ENCODE measurements at regions not wholly inside any gene's neighbourhood (a gene's known extent, or its start where the extent isn't known, plus 50 kb on each side); places are given as distances from the start of the nearest gene placed in this dataset.
"Not testable (repeated sequence)": the region's sequence is repeated elsewhere in the genome, so short reads cannot be mapped to it uniquely, and the experiment has no call there.

DNA sequence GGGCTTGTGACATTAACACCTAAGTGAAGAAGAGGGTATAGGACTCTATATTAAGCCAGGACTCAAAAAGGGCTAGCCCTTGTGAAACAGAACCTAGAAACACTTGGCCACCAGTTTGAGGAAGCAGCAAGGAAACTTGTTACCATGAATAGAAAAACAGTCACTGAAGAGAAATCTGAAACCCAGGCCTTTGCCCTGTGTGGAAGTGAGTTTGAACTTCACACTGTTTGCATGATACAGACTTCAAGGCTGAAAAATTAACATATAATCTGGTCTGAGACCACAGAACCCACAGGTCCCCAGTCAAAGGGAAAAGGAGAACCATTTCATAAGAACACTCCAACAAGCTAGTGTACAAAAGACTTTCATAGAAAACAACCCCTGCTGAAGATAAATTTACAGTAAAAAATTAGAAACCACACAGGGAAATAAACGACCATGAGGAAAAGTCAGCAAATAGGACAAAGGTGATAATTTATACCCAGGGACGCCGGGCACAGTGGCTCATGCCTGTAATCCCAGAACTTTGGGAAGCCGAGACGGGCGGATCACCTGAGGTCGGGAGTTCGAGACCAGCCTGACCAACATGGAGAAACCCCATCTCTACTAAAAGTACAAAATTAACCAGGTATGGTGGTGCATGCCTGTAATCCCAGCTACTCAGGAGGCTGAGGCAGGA, 76.1 kb downstream of the SKIDA1 start:
- in situ Hi-C loops (cut with MboI; ENCODE audit: low pct_ligation_motif_present in 1 of 4, low pct_unique_long_range_greater_than_20kb in 1 of 4, low sequenced_read_pairs in 3 of 4), result no loop called here

DNA sequence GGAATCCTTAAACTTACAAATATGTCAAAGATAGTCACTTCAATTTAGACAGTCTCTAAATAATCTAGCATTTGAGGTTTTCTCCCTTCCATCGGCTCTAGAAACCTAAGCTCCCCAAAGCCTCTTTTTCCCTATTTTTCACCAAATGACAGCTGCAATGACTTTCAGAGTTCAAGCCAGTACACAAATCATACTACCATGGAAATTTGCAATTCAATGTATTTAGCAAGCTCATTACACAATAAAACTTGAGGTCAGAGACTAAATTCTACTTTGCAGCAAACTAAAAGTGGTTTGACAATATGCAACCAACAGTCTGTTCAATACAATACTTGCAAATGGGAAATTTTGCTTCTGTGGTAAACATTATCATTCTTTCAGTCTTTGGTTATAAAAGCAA, 80.3 kb downstream of the SKIDA1 start:
- no peaks in the 10 kb centered on the region for H3K27me3 ChIP-seq
- no peaks in the 10 kb centered on the region for H3K36me3 ChIP-seq
- WGBS, 2 donors (ENCODE audit: low coverage in 1 of 2), result 84 to 91% methylated on average over 1 of the region's 1 CpG
- in situ Hi-C loops (cut with MboI; ENCODE audit: low pct_ligation_motif_present in 1 of 4, low pct_unique_long_range_greater_than_20kb in 1 of 4, low sequenced_read_pairs in 3 of 4), result no loop called here
- no peak overlapping the region for H3K4me3 ChIP-seq
- no peak overlapping the region for H3K27ac ChIP-seq
- DNase-seq, result no peak
- TF ChIP-seq POLR2AphosphoS5 (IDR thresholded peaks at IDR 0.05) (no peak), EP300 (IDR thresholded peaks at IDR 0.05; ENCODE audit: low read depth) (no peak), POLR2A (IDR thresholded peaks at IDR 0.05) (no peak)
- TF ChIP-seq, protein P1, sequence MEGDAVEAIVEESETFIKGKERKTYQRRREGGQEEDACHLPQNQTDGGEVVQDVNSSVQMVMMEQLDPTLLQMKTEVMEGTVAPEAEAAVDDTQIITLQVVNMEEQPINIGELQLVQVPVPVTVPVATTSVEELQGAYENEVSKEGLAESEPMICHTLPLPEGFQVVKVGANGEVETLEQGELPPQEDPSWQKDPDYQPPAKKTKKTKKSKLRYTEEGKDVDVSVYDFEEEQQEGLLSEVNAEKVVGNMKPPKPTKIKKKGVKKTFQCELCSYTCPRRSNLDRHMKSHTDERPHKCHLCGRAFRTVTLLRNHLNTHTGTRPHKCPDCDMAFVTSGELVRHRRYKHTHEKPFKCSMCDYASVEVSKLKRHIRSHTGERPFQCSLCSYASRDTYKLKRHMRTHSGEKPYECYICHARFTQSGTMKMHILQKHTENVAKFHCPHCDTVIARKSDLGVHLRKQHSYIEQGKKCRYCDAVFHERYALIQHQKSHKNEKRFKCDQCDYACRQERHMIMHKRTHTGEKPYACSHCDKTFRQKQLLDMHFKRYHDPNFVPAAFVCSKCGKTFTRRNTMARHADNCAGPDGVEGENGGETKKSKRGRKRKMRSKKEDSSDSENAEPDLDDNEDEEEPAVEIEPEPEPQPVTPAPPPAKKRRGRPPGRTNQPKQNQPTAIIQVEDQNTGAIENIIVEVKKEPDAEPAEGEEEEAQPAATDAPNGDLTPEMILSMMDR (IDR thresholded peaks at IDR 0.05), result no peak
- H3K4me1 ChIP-seq, result no peaks in the 10 kb centered on the region
- intact Hi-C loops (cut with DNase I; ENCODE audit: low total_unique reads), result no loop called here
- no peaks in the 10 kb centered on the region for H3K9me3 ChIP-seq

More for the DNA sequence above, 76.1 kb downstream of the SKIDA1 start:
- intact Hi-C loops (cut with DNase I; ENCODE audit: low total_unique reads), result no loop called here
- Histone ChIP-seq H3K4me1 (no peaks in the 10 kb centered on the region), H3K9me3 (no peaks in the 10 kb centered on the region), H3K27ac (no peak overlapping the region), H3K27me3 (no peaks in the 10 kb centered on the region), H3K36me3 (no peaks in the 10 kb centered on the region), H3K4me3 (no peak overlapping the region)
- no peak for DNase-seq
- TF ChIP-seq POLR2AphosphoS5 (IDR thresholded peaks at IDR 0.05) (no peak), POLR2A (IDR thresholded peaks at IDR 0.05) (no peak), EP300 (IDR thresholded peaks at IDR 0.05; ENCODE audit: low read depth) (no peak)
- TF ChIP-seq, protein P1 (IDR thresholded peaks at IDR 0.05), result no peak
- 89 to 93% methylated on average over 6 to 8 of the region's 8 CpGs for WGBS, 2 donors (ENCODE audit: low coverage in 1 of 2)

DNA sequence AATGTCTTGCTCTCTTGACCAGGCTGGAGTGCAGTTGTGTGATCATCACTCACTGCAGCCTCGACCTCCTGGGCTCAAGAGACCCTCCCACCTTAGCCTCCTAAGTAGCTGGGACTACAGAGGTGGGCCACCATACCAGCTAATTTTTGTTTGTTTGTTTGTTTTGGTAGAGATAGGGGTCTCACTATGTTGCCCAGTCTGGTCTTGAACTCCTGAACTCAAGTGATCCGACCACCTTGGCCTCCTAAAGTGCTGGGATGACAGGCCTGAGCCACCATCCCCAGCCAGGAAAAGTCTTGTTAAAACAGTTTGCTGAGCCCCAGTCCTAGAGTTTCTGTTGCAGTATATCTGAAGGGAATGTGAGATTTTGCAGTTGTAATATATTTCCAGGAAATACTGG, 83.9 kb downstream of the SKIDA1 start:
- 73 to 80% methylated on average over 1 to 2 of the region's 2 CpGs for WGBS, 2 donors (ENCODE audit: low coverage in 1 of 2)
- H3K36me3 ChIP-seq, result no peaks in the 10 kb centered on the region
- H3K9me3 ChIP-seq, result no peaks in the 10 kb centered on the region
- no peak for TF ChIP-seq POLR2AphosphoS5 (IDR thresholded peaks at IDR 0.05)
- TF ChIP-seq EP300 (IDR thresholded peaks at IDR 0.05; ENCODE audit: low read depth), result no peak
- no peak for TF ChIP-seq POLR2A (IDR thresholded peaks at IDR 0.05)
- TF ChIP-seq, protein P1 (IDR thresholded peaks at IDR 0.05), result no peak
- no peaks in the 10 kb centered on the region for H3K4me1 ChIP-seq
- no peak overlapping the region for H3K27ac ChIP-seq
- H3K4me3 ChIP-seq, result no peak overlapping the region
- in situ Hi-C loops (cut with MboI; ENCODE audit: low pct_ligation_motif_present in 1 of 4, low pct_unique_long_range_greater_than_20kb in 1 of 4, low sequenced_read_pairs in 3 of 4) (no loop called here), intact Hi-C loops (cut with DNase I; ENCODE audit: low total_unique reads) (no loop called here)
- DNase-seq, result no peak
- no peaks in the 10 kb centered on the region for H3K27me3 ChIP-seq

DNA sequence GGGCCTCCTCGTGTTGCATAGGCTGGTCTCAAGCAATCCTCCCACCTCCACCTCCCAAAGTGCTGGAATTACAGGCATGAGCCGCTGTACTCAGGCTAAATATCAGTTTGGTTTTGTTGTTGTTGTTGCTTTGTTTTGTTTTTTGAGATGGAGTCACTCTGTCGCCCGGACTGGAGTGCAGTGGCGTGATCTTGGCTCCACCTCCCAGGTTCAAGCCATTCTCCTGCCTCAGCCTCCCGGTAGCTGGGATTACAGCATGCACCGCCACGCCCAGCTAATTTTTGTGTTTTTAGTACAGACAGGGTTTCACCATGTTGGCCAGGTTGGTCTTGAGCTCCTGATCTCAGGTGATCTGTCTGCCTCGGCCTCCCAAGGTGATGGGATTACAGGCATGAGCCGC, 86.6 kb downstream of the SKIDA1 start:
- intact Hi-C loops (cut with DNase I; ENCODE audit: low total_unique reads); H3K4me1 ChIP-seq; in situ Hi-C loops (cut with MboI; ENCODE audit: low pct_ligation_motif_present in 1 of 4, low pct_unique_long_range_greater_than_20kb in 1 of 4, low sequenced_read_pairs in 3 of 4); DNase-seq; H3K36me3 ChIP-seq; H3K4me3 ChIP-seq; H3K27ac ChIP-seq; H3K27me3 ChIP-seq; H3K9me3 ChIP-seq: not testable (repeated sequence)
- WGBS, 2 donors (ENCODE audit: low coverage in 1 of 2), result 50 to 64% methylated on average over 3 to 10 of the region's 10 CpGs
